ENCODE measurements at regions not wholly inside any gene's neighbourhood (a gene's known extent, or its start where the extent isn't known, plus 50 kb on each side); places are given as distances from the start of the nearest gene placed in this dataset.

DNA sequence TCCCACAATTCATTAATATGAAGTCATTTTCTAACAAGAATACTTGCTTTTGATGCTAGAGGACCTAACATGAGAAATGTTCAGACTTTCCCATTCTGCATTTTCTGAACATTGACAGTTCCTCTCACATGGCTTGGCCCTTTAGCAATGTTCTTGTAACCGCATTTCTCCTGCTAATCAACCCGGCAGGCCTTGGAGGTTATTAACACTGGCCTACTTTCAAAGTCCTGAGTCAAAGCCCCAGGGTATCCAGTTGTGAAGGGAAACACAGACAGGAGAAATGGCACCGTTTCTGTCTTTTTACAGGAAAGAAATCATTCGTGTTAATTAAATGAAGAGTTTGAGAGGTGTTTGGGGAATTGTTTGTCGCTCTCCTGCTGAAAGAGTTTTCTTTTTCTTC, 446.5 kb upstream of the MIS18BP1 start:
- Histone ChIP-seq H3K4me3 (ENCODE audit: control insufficient read depth in 2 of 3, extremely low read depth in 1 of 3, insufficient read depth in 2 of 3, low read depth in 1 of 3, low read length in 3 of 3) (no peak overlapping the region), H3K27ac (ENCODE audit: control insufficient read depth, insufficient read depth, low read length) (no peak overlapping the region), H3K4me2 (ENCODE audit: control insufficient read depth, extremely low read depth, insufficient read depth, low read depth, low read length) (peak overlapping the region; percentile 17), H3K79me2 (ENCODE audit: control insufficient read depth, insufficient read depth, low read length) (no peaks in the 10 kb centered on the region), H3K36me3 (ENCODE audit: control insufficient read depth in 2 of 2, extremely low read depth in 1 of 2, insufficient read depth in 2 of 2, low read length in 2 of 2) (no peaks in the 10 kb centered on the region), H4K20me1 (ENCODE audit: control insufficient read depth, extremely low read depth, insufficient read depth, low read length) (no peaks in the 10 kb centered on the region), H2AFZ (ENCODE audit: control insufficient read depth, low read length) (peak overlapping the region; percentile 79), H3K9me3 (ENCODE audit: control insufficient read depth, low read depth, low read length) (no peaks in the 10 kb centered on the region), H3K27me3 (ENCODE audit: control insufficient read depth, extremely low read depth, insufficient read depth, low read length) (no peaks in the 10 kb centered on the region), H3K4me1 (ENCODE audit: control insufficient read depth, extremely low read depth, insufficient read depth, low read length) (peaks cover 9% of the 10 kb centered on the region), H3K9me1 (ENCODE audit: control insufficient read depth, extremely low read depth, insufficient read depth, low read length) (no peaks in the 10 kb centered on the region), H3K9ac (ENCODE audit: control insufficient read depth, extremely low read depth, insufficient read depth, low read length) (no peak overlapping the region)
- FAIRE-seq = peak; percentile 71
- DNase-seq (ENCODE audit: low read depth, low spot score) = no peak
- dilution Hi-C loops (cut with MboI; ENCODE audit: extremely low pct_ligation_motif_present, low sequenced_read_pairs) = no loop called here
- TF ChIP-seq EZH2 (IDR thresholded peaks at IDR 0.05; ENCODE audit: low read length) = no peak
- TF ChIP-seq, protein P1, sequence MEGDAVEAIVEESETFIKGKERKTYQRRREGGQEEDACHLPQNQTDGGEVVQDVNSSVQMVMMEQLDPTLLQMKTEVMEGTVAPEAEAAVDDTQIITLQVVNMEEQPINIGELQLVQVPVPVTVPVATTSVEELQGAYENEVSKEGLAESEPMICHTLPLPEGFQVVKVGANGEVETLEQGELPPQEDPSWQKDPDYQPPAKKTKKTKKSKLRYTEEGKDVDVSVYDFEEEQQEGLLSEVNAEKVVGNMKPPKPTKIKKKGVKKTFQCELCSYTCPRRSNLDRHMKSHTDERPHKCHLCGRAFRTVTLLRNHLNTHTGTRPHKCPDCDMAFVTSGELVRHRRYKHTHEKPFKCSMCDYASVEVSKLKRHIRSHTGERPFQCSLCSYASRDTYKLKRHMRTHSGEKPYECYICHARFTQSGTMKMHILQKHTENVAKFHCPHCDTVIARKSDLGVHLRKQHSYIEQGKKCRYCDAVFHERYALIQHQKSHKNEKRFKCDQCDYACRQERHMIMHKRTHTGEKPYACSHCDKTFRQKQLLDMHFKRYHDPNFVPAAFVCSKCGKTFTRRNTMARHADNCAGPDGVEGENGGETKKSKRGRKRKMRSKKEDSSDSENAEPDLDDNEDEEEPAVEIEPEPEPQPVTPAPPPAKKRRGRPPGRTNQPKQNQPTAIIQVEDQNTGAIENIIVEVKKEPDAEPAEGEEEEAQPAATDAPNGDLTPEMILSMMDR (optimal IDR thresholded peaks at IDR 0.05 in 1 of 3, IDR thresholded peaks at IDR 0.05 in 1 of 3, conservative IDR thresholded peaks at IDR 0.05 in 1 of 3; ENCODE audit: extremely low read depth in 1 of 3, insufficient read depth in 2 of 3, low read length in 3 of 3) = no peak

DNA sequence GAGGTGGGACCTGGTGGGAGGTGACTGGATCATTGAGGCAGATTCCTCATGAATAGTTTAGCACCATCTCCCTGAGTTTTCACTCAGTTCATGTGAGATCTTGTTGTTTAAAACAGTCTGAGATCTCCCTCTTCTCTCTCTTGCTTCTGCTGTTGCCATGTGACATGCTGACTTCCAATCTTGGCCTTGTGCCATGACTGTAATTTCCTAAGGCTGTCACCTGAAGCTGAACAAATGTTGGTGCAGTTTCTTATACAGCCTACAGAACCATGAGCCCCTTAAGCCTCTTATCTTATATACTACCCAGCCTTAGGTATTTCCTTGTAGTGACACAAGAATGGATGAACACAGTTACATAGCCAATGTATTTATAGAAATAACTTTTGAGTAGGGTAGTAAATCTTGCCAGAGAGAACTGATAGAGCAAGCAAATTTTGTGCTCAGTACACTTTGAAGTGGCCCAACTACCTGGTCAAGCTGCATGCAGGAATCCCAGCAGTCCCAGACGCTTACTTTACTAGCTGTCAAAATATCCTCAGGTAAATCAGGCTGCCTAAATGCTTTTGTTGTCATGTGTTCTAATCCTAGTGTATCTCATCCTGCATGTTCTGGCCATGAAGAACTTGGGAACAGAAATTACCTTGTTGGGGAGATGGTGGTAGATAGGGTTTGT, 445.6 kb upstream of the MIS18BP1 start:
- no peak overlapping the region for H3K27ac ChIP-seq (ENCODE audit: control insufficient read depth, insufficient read depth, low read length)
- H4K20me1 ChIP-seq (ENCODE audit: control insufficient read depth, extremely low read depth, insufficient read depth, low read length) = no peaks in the 10 kb centered on the region
- DNase-seq (ENCODE audit: low read depth, low spot score) = no peak
- H3K9ac ChIP-seq (ENCODE audit: control insufficient read depth, extremely low read depth, insufficient read depth, low read length) = no peak overlapping the region
- no peaks in the 10 kb centered on the region for H3K9me1 ChIP-seq (ENCODE audit: control insufficient read depth, extremely low read depth, insufficient read depth, low read length)
- no peaks in the 10 kb centered on the region for H3K79me2 ChIP-seq (ENCODE audit: control insufficient read depth, insufficient read depth, low read length)
- peak; percentile 63 for FAIRE-seq
- peaks cover 9% of the 10 kb centered on the region for H3K4me1 ChIP-seq (ENCODE audit: control insufficient read depth, extremely low read depth, insufficient read depth, low read length)
- H3K4me3 ChIP-seq (ENCODE audit: control insufficient read depth in 2 of 3, extremely low read depth in 1 of 3, insufficient read depth in 2 of 3, low read depth in 1 of 3, low read length in 3 of 3) = no peak overlapping the region
- H3K27me3 ChIP-seq (ENCODE audit: control insufficient read depth, extremely low read depth, insufficient read depth, low read length) = no peaks in the 10 kb centered on the region
- H3K4me2 ChIP-seq (ENCODE audit: control insufficient read depth, extremely low read depth, insufficient read depth, low read depth, low read length) = no peak overlapping the region
- dilution Hi-C loops (cut with MboI; ENCODE audit: extremely low pct_ligation_motif_present, low sequenced_read_pairs) = no loop called here
- peak overlapping the region; percentile 56 for H2AFZ ChIP-seq (ENCODE audit: control insufficient read depth, low read length)
- H3K9me3 ChIP-seq (ENCODE audit: control insufficient read depth, low read depth, low read length) = no peaks in the 10 kb centered on the region
- H3K36me3 ChIP-seq (ENCODE audit: control insufficient read depth in 2 of 2, extremely low read depth in 1 of 2, insufficient read depth in 2 of 2, low read length in 2 of 2) = no peaks in the 10 kb centered on the region
- TF ChIP-seq, protein P1 (optimal IDR thresholded peaks at IDR 0.05 in 1 of 3, IDR thresholded peaks at IDR 0.05 in 1 of 3, conservative IDR thresholded peaks at IDR 0.05 in 1 of 3; ENCODE audit: extremely low read depth in 1 of 3, insufficient read depth in 2 of 3, low read length in 3 of 3) = no peak
- no peak for TF ChIP-seq EZH2 (IDR thresholded peaks at IDR 0.05; ENCODE audit: low read length)
